ENCODE measurements at regions not wholly inside any gene's neighbourhood (a gene's known extent, or its start where the extent isn't known, plus 50 kb on each side); places are given as distances from the start of the nearest gene placed in this dataset.

GRCh38 chr9:89684912-89685636, 80.3 kb downstream of the GADD45G start:
- H3K79me2 ChIP-seq (ENCODE audit: insufficient read depth, low read length) = no peaks in the 10 kb centered on the region

GRCh38 chr9:89685698-89686097, 80.9 kb downstream of the GADD45G start:
- Histone ChIP-seq H3K9me2 (ENCODE audit: insufficient read depth) (no peaks in the 10 kb centered on the region), H3K36me3 (ENCODE audit: control insufficient read depth in 1 of 2, insufficient read depth in 2 of 2, low read length in 2 of 2) (no peaks in the 10 kb centered on the region), H4K20me1 (ENCODE audit: insufficient read depth) (no peaks in the 10 kb centered on the region), H3K4me2 (ENCODE audit: low read length) (no peak overlapping the region), H3K4me1 (ENCODE audit: control insufficient read depth in 1 of 2, insufficient read depth in 2 of 2, low read length in 2 of 2) (peaks cover 8 to 9% of the 10 kb centered on the region in 2 experiments; a peak in 3 of 4 replicates), H2AFZ (ENCODE audit: low read depth, low read length, poor library complexity, severe bottlenecking) (no peak overlapping the region), H3K79me2 (ENCODE audit: insufficient read depth, low read length) (no peaks in the 10 kb centered on the region), H3K27me3 (ENCODE audit: insufficient read depth, low read length) (no peaks in the 10 kb centered on the region), H3K9ac (ENCODE audit: low read length) (no peak overlapping the region), H3K9me3 (ENCODE audit: control insufficient read depth in 1 of 2, insufficient read depth in 1 of 2, low read depth in 1 of 2, low read length in 2 of 2) (no peaks in the 10 kb centered on the region), H3K4me3 (replicated peaks in 1 of 2; ENCODE audit: low read depth in 1 of 2, low read length in 2 of 2) (no peak overlapping the region), H3K27ac (ENCODE audit: low read depth, low read length) (peak overlapping the region; percentile 24; the same call in 1 of the 2 replicates)
- ChIA-PET CTCF (no interaction called here), RAD21 (ENCODE audit: low non-redundant PET in 1 of 2, low total read pairs in 2 of 2, uncharacterized antibody in 2 of 2, unreplicated experiment in 2 of 2) (no interaction called here), POLR2A (no interaction called here)
- intact Hi-C loops (cut with micrococcal nuclease) = no loop called here
- ATAC-seq (0 out of 2 replicates have a peak, but pooled peaks have one; percentile 13), DNase-seq (ENCODE audit: low read depth, low spot score) (no peak)
- TF ChIP-seq EGR1 (IDR thresholded peaks at IDR 0.05; ENCODE audit: low read depth) (no peak), TCF7L2 (IDR thresholded peaks at IDR 0.05; ENCODE audit: borderline replicate concordance, extremely low read depth, insufficient read depth, insufficient read length) (no peak), FOSL1 (IDR thresholded peaks at IDR 0.05; ENCODE audit: low read depth) (no peak), CEBPB (IDR thresholded peaks at IDR 0.05; ENCODE audit: low read depth) (no peak), ZFX (IDR thresholded peaks at IDR 0.05) (no peak)
- no TSS peak for BruUV-seq (replicated peaks)

More at GRCh38 chr9:89684912-89685636, 80.3 kb downstream of the GADD45G start:
- Histone ChIP-seq H3K27me3 (ENCODE audit: insufficient read depth, low read length) (no peaks in the 10 kb centered on the region), H3K4me2 (ENCODE audit: low read length) (no peak overlapping the region), H3K9me3 (ENCODE audit: control insufficient read depth in 1 of 2, insufficient read depth in 1 of 2, low read depth in 1 of 2, low read length in 2 of 2) (no peaks in the 10 kb centered on the region), H2AFZ (ENCODE audit: low read depth, low read length, poor library complexity, severe bottlenecking) (no peak overlapping the region), H3K9ac (ENCODE audit: low read length) (no peak overlapping the region), H3K4me1 (ENCODE audit: control insufficient read depth in 1 of 2, insufficient read depth in 2 of 2, low read length in 2 of 2) (peaks cover 8 to 9% of the 10 kb centered on the region in 2 experiments; a peak in 3 of 4 replicates), H3K27ac (ENCODE audit: low read depth, low read length) (peak overlapping the region; percentile 24; the same call in 1 of the 2 replicates), H3K9me2 (ENCODE audit: insufficient read depth) (no peaks in the 10 kb centered on the region), H3K36me3 (ENCODE audit: control insufficient read depth in 1 of 2, insufficient read depth in 2 of 2, low read length in 2 of 2) (no peaks in the 10 kb centered on the region), H3K4me3 (replicated peaks in 1 of 2; ENCODE audit: low read depth in 1 of 2, low read length in 2 of 2) (no peak overlapping the region), H4K20me1 (ENCODE audit: insufficient read depth) (no peaks in the 10 kb centered on the region)
- ChIA-PET POLR2A (no interaction called here), CTCF (no interaction called here), RAD21 (ENCODE audit: low non-redundant PET in 1 of 2, low total read pairs in 2 of 2, uncharacterized antibody in 2 of 2, unreplicated experiment in 2 of 2) (no interaction called here)
- no peak for ATAC-seq
- no peak for DNase-seq (ENCODE audit: low read depth, low spot score)
- intact Hi-C loops (cut with micrococcal nuclease) = no loop called here
- no TSS peak for BruUV-seq (replicated peaks)
- no peak for TF ChIP-seq EZH2 (IDR thresholded peaks at IDR 0.05)
